Fibroblast of lung (primary cell): ENCODE measurements at regions not wholly inside any gene's neighbourhood (a gene's known extent, or its start where the extent isn't known, plus 50 kb on each side); places are given as distances from the start of the nearest gene placed in this dataset.

ENCODE experiments used
- CTCF ChIP-seq, 2 donors: IDR thresholded peaks in 1 of 2; conservative IDR thresholded peaks in 1 of 2; 1 replicate in 1 of 2; 2 replicates in 1 of 2; pipeline ENCODE4 v1.5.1; 2011 to 2012; ENCODE audit warnings: low read length in 2 of 2, control low read depth in 1 of 2, inconsistent platforms in 1 of 2, low read depth in 1 of 2, mild to moderate bottlenecking in 1 of 2
- EZH2 ChIP-seq: IDR thresholded peaks from 2 replicates; pipeline ENCODE4 v1.5.1; 2012; ENCODE audit warnings: low read length, control low read depth, mild to moderate bottlenecking; ENCODE audit errors: missing control alignments

DNA sequence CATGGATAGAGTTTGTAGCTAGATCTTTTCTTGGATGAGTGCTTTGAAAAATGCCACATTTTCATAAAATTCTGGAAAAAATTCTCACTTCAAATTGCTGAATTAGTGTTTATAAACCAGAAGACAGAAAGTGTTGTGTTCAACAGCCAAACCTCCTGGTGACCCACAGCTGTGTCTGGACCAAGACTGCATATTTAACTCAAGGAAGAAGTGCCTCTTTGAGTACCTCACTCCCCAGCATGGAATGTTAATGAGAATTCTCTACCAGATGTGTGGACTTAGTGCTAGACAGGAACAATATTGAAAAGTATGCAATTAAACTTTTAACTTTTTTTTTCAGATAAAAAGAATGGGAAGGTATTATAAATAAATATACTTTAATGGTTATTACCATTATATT is 609.3 kb downstream of the COL12A1 start:
- TF ChIP-seq CTCF (conservative IDR thresholded peaks at IDR 0.05 in 1 of 2, IDR thresholded peaks at IDR 0.05 in 1 of 2; ENCODE audit: low read depth in 1 of 2, low read length in 2 of 2) (no peak), EZH2 (no peak)
